ENCODE measurements at regions not wholly inside any gene's neighbourhood (a gene's known extent, or its start where the extent isn't known, plus 50 kb on each side); places are given as distances from the start of the nearest gene placed in this dataset.
A peak's percentile ranks its signal among the peaks of the same experiment; 100 is the strongest.

GRCh38 chr3:18075799-18076198 lies 333.4 kb upstream of the TBC1D5 start:
- no peak for DNase-seq

DNA sequence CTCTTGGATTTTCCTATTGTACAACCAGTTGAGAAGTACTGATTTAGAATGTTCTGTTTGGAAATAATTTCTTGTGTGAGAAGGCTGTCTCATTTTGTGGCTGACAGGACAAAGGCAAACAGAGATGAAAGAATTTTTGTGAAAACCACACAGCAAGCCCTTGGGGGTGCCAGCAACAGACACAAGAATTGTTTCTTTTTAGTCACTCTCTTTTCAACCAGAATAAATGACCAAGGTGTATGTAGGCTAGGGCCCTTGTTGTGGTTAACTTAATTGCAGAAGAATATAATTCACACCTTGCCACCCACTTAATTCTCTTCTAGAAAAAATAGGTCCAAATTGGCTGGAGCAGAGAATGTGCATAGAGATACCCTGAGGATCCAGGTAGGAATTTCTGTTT lies 329.4 kb upstream of the TBC1D5 start:
- DNase-seq: no peak

- no peak for DNase-seq
Observed at GRCh38 chr3:18070944-18071343, 328.5 kb upstream of the TBC1D5 start.

DNA sequence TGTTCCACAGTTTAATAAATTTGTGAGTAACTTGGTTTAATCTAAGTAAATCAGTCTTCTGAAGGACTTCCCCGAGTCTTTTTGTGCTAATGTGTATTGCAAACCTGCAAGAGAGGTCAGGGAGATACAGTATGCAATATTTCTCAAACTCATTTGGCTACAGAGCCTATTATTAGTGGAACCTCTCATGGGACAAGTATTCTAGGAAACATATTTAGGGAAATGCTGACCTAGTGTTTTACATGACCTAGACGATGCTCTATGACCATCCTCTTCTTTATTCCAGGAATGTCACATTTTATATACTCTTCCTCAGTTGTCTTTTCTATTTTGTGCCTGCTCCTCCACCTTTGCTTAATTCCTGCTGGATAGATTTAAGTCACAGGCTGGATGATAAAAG lies 327.8 kb upstream of the TBC1D5 start:
- no peak for DNase-seq

- DNase-seq: no peak
Observed at GRCh38 chr3:18069568-18069967, 327.1 kb upstream of the TBC1D5 start.

DNA sequence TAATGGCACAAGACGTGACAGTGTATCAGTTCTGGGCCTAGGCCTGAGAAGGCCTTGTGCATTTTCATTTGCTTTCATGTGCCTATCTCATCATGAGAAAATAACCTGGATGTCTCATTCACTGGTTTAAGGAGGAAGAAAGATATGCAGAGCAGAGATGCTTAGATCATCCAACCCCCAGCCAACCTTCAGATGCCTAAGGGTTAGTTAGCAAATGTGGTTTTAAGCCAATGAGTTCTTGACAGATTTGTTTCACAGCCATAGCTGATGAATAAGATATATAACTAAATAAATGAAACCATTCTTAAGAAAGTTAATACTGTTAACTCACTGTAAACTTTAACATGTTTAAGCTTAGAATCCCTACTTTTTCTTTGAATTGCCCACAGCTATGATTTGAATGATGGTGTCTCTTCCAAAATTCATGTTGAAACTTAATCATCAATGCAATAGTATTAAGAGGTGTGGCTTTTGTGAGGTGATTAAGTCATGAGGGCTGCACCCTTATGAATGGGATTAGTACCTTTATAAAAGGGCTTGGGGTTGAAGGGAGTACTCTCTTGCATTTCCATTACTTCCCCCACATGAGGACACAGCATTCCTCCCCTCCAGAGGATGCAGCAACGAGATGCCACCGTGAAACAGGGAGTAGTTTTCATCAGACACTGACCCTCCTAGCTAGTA lies 324.6 kb upstream of the TBC1D5 start:
- DNase-seq: no peak

GRCh38 chr3:18064586-18064985 lies 322.2 kb upstream of the TBC1D5 start:
- no peak for DNase-seq

- no peak for DNase-seq
Observed at GRCh38 chr3:18062657-18063025, 320.2 kb upstream of the TBC1D5 start.

DNA sequence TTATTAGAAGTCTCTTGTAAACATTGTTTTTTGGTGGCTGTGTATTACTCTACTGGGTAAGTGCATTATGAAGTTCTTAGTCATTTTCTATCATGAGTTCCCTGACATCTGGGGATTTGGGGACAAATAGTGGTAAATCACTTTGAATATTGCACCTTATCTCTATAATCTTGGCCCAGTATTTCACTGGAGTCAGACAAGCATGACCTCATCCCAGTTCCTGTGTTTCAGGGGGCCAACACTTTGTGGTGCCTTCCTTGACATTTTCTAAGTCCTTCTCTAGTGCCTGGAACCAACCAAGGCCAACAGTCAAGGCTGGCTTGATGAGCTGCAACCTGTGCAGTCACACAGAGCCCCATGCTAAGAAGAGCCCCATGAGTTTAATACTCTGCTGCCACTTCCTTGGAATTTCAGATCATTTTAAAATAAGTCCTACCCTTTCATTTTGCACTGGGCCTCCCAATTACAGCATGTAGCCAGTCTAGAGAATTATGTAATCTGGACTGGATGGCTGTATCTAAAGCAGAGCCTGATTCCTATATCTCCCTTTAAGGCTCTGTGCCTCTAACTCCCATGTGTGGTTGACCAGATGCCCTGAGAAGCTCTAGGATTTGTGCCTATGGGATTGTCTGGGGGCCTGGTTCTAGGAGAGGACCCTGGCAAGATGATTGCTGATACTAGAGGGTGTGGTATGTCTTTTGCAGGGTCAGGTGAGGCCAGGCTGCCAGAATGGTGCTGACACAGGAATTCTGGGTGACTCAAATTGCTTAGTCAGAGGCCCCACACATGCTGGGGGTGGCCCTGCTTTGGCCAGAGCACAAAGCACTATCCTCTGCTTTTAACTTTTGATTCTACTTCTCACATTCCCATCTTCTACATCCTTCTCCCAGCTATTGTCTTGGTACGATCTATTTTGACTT lies 319.6 kb upstream of the TBC1D5 start:
- DNase-seq: no peak

- no peak for DNase-seq
Observed at GRCh38 chr3:18058666-18059065, 316.2 kb upstream of the TBC1D5 start.

- DNase-seq: no peak
Observed at GRCh38 chr3:18057471-18058091, 315.1 kb upstream of the TBC1D5 start.

DNA sequence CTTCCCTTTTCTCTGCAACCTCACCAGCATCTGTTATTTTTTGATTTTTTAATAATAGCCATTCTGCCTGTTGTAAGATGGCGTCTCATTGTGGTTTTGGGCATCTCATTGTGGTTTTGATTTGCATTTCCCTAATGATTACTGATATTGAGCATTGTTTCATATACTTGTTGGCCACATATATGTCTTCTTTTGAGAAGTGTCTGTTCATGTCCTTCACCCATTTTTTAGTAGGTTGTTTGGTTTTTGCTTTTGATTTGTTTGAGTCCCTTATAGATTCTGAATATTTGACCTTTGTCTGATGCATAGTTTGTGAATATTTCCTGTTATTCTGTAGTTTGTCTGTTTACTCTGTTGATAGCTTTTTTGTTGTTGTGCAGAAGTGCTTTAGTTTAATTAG lies 312.2 kb upstream of the TBC1D5 start:
- no peak for DNase-seq

DNA sequence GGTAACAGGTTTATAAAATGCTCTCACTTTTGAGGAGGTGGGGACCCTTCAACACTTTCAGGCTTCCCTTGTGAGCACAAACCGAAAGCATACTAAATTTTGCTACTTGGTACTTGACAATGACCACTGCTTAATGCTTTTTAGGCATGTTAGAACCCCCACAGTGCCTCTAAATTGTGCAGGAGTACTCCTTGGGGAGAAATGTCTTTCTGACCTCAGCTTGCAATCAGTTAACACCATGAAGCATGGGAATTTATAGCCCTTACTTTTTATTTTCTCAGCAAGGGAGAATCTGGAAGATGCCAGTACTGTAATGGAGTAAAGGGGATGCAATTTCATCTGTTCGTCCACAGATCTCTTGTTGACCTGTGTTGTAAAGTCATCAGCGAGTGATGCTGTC lies 308.9 kb upstream of the TBC1D5 start:
- DNase-seq: no peak

DNA sequence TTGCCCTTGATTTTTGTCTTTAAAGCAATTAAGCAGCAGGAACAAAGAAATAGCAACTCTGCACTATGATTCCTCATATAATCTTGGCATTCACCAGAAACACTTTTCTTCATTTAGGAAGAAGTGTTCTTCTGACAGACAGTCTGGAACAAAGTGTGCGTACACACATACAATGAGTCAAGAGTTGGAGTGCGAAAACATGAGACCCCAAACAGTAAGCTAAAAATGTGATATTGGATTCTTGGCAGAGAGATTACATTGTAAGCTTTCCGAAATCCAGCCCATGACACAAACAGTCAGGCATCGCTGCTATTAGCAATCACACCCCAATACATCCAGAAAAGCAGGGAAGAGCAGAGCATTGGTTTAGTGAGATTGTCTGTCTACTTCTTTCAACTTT lies 306.7 kb upstream of the TBC1D5 start:
- DNase-seq: no peak

GRCh38 chr3:18047052-18047451 lies 304.6 kb upstream of the TBC1D5 start:
- no peak for DNase-seq

GRCh38 chr3:18046131-18046915 lies 303.9 kb upstream of the TBC1D5 start:
- no peak for DNase-seq

GRCh38 chr3:18044971-18045880 lies 302.8 kb upstream of the TBC1D5 start:
- DNase-seq: peak; percentile 26

DNA sequence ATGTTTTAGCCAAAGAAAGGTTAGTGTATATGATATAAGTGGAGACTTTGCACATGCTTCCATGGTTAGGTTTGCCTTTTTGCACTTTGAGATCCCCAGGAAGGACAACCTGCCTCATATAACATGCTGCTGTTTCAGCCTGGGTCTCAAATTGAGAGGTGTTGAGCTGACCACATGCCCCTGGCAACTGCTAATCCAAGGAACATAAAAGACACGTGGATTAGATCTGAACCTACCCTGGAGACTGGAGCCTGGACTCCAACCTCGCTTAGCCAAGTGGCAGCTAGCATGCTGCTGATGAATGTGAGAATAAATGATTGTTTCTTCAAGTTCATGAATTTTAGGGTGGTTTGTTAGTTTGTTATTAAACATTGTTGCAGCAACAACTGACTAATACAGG lies 301.8 kb upstream of the TBC1D5 start:
- no peak for DNase-seq

- DNase-seq: no peak
Observed at GRCh38 chr3:18036450-18036815, 294.0 kb upstream of the TBC1D5 start.

DNA sequence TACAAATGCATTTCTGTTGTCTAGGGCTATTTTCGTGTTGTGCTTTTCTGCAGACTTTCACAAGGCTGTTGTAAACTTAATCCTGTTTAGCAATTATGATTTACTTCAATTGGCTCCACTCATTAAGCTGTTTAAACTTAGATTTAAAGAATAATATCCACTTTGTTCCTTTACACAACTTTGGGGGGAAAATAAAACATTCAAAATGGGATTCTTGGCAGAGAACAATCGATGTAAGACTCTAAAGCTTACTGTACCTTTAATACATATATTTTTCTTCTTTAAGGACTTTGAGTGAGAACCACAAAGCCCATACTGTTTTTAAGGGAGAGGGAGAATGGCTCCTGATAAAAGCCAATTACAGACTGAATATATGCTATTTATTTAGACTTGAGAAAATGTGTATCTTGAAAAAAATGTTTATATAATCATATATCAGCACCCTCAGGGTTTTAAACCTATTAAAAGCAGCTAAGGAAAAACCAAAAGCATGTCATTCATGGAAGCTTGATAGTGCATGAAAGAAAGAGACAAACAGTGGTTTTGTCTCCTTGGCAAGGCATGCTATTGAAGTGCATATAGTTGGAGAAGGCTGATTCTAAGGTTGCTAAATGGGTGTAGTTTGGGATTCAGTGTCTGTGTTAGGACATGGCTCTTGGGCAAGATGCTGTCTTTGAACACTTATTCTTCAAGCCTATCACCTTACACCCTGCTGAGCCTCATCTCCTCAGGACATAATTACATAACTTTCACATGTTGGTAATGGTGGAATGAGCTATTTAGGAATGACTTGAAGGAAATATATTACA lies 293.4 kb upstream of the TBC1D5 start:
- no peak for DNase-seq

DNA sequence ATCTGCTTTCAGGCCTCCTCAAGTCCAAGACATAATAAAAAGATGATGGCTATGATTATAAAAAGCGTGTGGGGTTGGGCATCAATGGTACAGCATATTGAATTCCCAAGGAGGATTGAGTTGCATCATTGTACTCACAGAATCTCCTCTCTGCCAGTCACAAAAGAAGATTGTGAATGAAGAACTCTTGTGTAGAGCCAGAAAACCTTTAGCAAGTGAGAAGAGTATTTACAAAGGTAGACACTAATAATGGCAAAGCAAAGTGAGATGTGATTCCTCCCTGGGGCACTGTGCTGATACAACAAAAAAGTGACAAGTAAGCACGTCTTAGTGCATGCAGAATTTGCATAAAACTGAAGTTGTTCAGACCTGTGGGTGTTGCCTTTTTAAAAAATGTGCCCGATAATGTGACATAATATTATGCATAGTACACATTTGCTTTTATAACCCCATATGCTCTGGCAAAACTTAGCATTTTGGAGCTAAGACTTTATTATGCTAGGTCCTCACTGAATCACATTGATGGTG lies 291.2 kb upstream of the TBC1D5 start:
- DNase-seq: no peak
